ENCODE measurements at regions not wholly inside any gene's neighbourhood (a gene's known extent, or its start where the extent isn't known, plus 50 kb on each side); places are given as distances from the start of the nearest gene placed in this dataset.

DNA sequence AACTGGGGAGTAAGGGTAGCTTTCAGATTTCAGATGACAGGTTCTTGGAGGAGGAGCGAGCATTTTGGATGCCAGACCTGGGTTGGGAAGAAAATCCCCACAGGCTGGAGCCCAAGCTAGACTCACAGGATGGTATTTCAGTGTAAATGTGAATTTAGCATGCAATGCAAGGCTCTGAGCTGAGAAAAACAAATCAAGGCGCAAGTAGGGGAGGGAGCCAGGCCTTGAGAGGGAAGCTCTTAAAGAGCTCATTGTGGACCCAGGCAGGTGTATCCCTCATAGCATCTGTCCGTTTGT lies 386.1 kb downstream of the MATN1 start:
- TF ChIP-seq ZFP30 (CRISPR knock-in tag; IDR thresholded peaks at IDR 0.05) (no peak), ZNF565 (CRISPR knock-in tag; conservative IDR thresholded peaks at IDR 0.05; ENCODE audit: low read depth) (no peak), PPARA (CRISPR knock-in tag; IDR thresholded peaks at IDR 0.05; ENCODE audit: borderline replicate concordance) (no peak), RARB (CRISPR knock-in tag; IDR thresholded peaks at IDR 0.05) (no peak), ZFP3 (CRISPR knock-in tag; IDR thresholded peaks at IDR 0.05) (no peak), ESRRG (CRISPR knock-in tag; IDR thresholded peaks at IDR 0.05) (no peak), OSR1 (CRISPR knock-in tag; IDR thresholded peaks at IDR 0.05) (no peak), ISL1 (CRISPR knock-in tag; IDR thresholded peaks at IDR 0.05) (no peak), BACH2 (CRISPR knock-in tag; IDR thresholded peaks at IDR 0.05; ENCODE audit: borderline replicate concordance) (no peak)
- TF ChIP-seq, protein P1, sequence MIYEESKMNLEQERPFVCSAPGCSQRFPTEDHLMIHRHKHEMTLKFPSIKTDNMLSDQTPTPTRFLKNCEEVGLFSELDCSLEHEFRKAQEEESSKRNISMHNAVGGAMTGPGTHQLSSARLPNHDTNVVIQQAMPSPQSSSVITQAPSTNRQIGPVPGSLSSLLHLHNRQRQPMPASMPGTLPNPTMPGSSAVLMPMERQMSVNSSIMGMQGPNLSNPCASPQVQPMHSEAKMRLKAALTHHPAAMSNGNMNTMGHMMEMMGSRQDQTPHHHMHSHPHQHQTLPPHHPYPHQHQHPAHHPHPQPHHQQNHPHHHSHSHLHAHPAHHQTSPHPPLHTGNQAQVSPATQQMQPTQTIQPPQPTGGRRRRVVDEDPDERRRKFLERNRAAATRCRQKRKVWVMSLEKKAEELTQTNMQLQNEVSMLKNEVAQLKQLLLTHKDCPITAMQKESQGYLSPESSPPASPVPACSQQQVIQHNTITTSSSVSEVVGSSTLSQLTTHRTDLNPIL (CRISPR knock-in tag; IDR thresholded peaks at IDR 0.05; ENCODE audit: low read depth): no peak
- TF ChIP-seq, protein P2, sequence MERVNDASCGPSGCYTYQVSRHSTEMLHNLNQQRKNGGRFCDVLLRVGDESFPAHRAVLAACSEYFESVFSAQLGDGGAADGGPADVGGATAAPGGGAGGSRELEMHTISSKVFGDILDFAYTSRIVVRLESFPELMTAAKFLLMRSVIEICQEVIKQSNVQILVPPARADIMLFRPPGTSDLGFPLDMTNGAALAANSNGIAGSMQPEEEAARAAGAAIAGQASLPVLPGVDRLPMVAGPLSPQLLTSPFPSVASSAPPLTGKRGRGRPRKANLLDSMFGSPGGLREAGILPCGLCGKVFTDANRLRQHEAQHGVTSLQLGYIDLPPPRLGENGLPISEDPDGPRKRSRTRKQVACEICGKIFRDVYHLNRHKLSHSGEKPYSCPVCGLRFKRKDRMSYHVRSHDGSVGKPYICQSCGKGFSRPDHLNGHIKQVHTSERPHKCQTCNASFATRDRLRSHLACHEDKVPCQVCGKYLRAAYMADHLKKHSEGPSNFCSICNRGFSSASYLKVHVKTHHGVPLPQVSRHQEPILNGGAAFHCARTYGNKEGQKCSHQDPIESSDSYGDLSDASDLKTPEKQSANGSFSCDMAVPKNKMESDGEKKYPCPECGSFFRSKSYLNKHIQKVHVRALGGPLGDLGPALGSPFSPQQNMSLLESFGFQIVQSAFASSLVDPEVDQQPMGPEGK (CRISPR knock-in tag; IDR thresholded peaks at IDR 0.05; ENCODE audit: borderline replicate concordance): no peak
